Subcutaneous abdominal adipose tissue (tissue), 5 donors: ENCODE measurements at regions not wholly inside any gene's neighbourhood (a gene's known extent, or its start where the extent isn't known, plus 50 kb on each side); places are given as distances from the start of the nearest gene placed in this dataset.

ENCODE experiments used
- H3K27ac ChIP-seq: one replicate; pipeline ENCODE4 v1.7.0; 2013; ENCODE audit warnings: low read depth, mild to moderate bottlenecking, inconsistent platforms, low read length, moderate library complexity
- H3K27me3 ChIP-seq, 5 donors: one replicate each; pipeline ENCODE4 v1.7.0; 2013; ENCODE audit warnings: low read length in 5 of 5, inconsistent platforms in 1 of 5; ENCODE audit not compliant: control insufficient read depth in 5 of 5, insufficient read depth in 4 of 5
- H3K36me3 ChIP-seq, 5 donors: one replicate each; pipeline ENCODE4 v1.7.0; 2013; ENCODE audit warnings: low read length in 5 of 5; ENCODE audit not compliant: control insufficient read depth in 5 of 5, insufficient read depth in 5 of 5
- H3K4me1 ChIP-seq, 5 donors: one replicate each; pipeline ENCODE4 v1.7.0; 2013; ENCODE audit warnings: low read length in 5 of 5, mild to moderate bottlenecking in 3 of 5, moderate library complexity in 1 of 5; ENCODE audit not compliant: control insufficient read depth in 5 of 5, insufficient read depth in 5 of 5
- H3K4me3 ChIP-seq, 5 donors: one replicate each; pipeline ENCODE4 v1.7.0; 2013; ENCODE audit warnings: low read length in 5 of 5, low read depth in 1 of 5
- H3K9ac ChIP-seq, 5 donors: one replicate each; pipeline ENCODE4 v1.7.0; 2013; ENCODE audit warnings: low read length in 5 of 5, mild to moderate bottlenecking in 4 of 5, moderate library complexity in 3 of 5
- H3K9me3 ChIP-seq, 5 donors: one replicate each; pipeline ENCODE4 v1.7.0; 2013; ENCODE audit warnings: low read length in 5 of 5; ENCODE audit not compliant: control insufficient read depth in 5 of 5
- donor health status: healthy.
- donor health status: healthy.
- donor health status: healthy.
- donor health status: healthy.
- donor health status: healthy.

DNA sequence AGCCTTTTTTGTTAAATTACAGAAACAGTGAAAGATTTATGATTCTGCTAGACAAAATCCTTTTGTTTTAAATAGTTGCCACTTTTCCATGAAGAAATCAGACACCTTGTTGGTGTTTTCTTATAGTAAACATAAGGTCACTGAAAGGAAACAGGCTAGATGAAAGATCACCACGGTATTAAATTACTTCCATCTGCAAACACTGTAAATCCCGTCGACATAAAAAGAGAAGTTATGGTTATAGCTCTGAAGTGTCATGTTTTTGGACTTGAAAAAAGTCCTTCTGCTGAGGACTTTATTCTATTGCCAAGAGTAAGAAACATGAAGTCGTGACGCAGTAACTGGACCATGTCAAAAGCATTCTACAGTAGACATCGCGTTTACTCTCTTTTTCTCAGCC is 567.6 kb upstream of the SLIT2 start:
- no peaks in the 10 kb centered on the region for H3K27me3 ChIP-seq
- no peak overlapping the region for H3K9ac ChIP-seq
- peaks cover 0 to 3% (median 0%) of the 10 kb centered on the region in 5 donors for H3K4me1 ChIP-seq
- no peak overlapping the region for H3K27ac ChIP-seq
- H3K9me3 ChIP-seq: no peaks in the 10 kb centered on the region
- no peaks in the 10 kb centered on the region for H3K36me3 ChIP-seq
- no peak overlapping the region for H3K4me3 ChIP-seq

DNA sequence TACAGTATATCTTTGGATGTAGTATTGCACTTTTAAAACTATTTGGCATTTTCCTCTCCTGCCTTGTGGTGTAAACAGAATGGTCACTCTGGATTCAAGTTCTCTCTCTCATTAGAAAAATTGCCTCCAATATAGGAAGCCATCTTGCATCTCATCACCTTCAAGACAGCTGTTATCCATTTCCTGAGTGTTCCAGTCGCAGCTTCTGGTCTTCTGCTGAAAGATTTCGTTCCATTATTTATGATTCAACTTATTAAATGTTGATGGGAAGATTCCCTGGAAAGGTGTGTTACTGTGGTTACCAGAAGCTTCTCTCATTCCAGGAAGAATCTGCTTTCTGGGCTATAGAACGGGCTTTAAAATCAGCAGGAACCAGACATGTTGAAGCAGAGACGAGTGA is 568.3 kb upstream of the SLIT2 start:
- H3K4me3 ChIP-seq: no peak overlapping the region
- no peaks in the 10 kb centered on the region for H3K27me3 ChIP-seq
- H3K4me1 ChIP-seq: no peaks in the 10 kb centered on the region
- H3K9ac ChIP-seq: no peak overlapping the region
- H3K9me3 ChIP-seq: no peaks in the 10 kb centered on the region
- no peaks in the 10 kb centered on the region for H3K36me3 ChIP-seq
- H3K27ac ChIP-seq: no peak overlapping the region

DNA sequence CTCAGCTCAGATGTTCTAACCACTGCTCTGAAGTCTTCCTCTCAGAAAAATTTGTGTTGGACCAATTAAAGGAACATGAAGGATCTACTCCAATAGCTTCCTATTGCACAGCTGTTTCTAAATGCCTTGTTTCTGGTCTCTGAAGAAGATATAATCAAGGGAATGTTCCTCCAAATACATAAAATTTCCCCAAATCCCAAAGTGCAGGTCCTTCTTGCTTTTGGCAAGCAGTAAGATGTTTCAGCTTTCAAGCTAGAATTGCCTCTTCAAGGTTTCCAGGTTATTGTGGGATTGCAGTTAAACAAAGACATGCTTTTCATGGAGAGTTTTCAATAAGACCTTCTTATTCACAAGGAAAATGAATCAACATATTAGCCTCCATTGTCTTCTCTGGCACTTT is 574.5 kb upstream of the SLIT2 start:
- H3K9ac ChIP-seq: no peak overlapping the region
- no peak overlapping the region for H3K27ac ChIP-seq
- no peak overlapping the region for H3K4me3 ChIP-seq
- H3K9me3 ChIP-seq: no peaks in the 10 kb centered on the region
- H3K36me3 ChIP-seq: no peaks in the 10 kb centered on the region
- H3K27me3 ChIP-seq: no peaks in the 10 kb centered on the region
- no peaks in the 10 kb centered on the region for H3K4me1 ChIP-seq

DNA sequence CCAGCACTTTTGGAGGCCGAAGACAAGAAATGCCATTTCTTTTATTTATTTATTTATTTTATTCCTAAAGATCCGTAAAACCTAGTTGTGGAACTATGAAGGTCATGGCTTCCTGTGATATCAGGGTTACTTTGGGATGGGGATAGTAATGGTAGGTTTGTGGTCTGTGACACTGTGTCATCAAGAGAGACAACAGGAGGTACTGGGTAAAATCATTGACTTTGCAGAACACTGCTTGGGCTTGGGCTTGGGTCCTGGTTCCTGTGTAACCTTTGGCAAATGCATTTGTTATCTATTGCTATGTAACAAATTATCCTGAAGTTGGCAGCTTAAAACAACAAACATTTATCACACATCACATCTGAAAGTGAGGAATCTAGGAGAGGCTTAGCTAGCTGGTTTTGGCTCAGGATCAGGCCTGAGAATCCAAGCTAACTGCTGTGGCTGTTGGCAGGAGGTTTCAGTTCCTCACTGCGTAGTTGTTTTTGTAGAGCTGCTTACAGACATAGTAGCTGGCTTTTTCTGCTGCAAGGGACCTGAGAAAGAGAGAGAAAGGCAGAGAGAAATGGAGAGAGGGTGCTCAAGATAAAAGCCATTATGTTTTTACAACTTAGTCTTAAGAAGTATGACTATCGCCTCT is 576.4 kb upstream of the SLIT2 start:
- H3K27ac ChIP-seq: no peak overlapping the region
- no peaks in the 10 kb centered on the region for H3K36me3 ChIP-seq
- H3K9ac ChIP-seq: no peak overlapping the region
- no peak overlapping the region for H3K4me3 ChIP-seq
- H3K9me3 ChIP-seq: peaks cover 0 to 7% (median 2%) of the 10 kb centered on the region in 5 donors
- no peaks in the 10 kb centered on the region for H3K4me1 ChIP-seq
- no peaks in the 10 kb centered on the region for H3K27me3 ChIP-seq

DNA sequence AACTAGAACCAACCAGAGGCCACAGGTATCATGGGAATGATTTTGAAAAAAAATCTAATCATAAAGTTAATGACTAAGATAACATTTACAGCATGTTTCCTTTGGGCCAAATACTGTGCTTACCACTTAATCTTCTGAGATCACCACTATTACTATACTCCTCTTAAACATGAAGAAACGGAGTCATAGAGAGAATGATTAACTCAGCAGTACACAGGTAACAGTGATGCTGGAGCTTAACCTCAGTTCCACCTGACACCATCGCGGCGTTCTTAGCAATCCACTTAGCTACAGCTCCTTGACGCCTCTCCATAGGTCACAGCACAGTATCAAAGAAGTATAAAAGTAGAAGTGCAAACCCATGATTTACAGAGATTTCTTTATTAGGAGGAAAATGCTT is 592.6 kb upstream of the SLIT2 start:
- H3K4me1 ChIP-seq: no peaks in the 10 kb centered on the region
- no peak overlapping the region for H3K9ac ChIP-seq
- H3K9me3 ChIP-seq: no peaks in the 10 kb centered on the region
- no peak overlapping the region for H3K4me3 ChIP-seq
- no peak overlapping the region for H3K27ac ChIP-seq
- no peaks in the 10 kb centered on the region for H3K27me3 ChIP-seq
- no peaks in the 10 kb centered on the region for H3K36me3 ChIP-seq

DNA sequence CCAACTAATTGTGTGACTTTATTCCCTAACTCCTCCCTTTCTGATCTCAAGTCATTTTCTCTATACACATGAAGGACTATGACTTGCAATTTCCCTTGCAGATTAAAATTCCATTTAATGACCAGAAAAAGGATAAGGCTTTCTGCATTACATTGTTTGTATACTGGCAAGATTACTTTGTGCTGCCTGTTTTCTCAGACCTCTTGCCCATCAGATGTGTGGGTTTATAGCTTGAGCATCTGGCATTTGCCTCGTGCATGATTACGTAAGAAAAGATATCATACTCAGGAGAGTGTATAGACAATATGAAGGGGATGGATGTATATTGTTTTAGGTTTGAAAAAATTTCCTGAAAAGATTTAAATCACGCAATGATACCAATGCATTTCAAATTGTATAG is 593.8 kb upstream of the SLIT2 start:
- no peaks in the 10 kb centered on the region for H3K36me3 ChIP-seq
- no peak overlapping the region for H3K9ac ChIP-seq
- no peaks in the 10 kb centered on the region for H3K9me3 ChIP-seq
- no peak overlapping the region for H3K27ac ChIP-seq
- H3K4me3 ChIP-seq: no peak overlapping the region
- no peaks in the 10 kb centered on the region for H3K4me1 ChIP-seq
- no peaks in the 10 kb centered on the region for H3K27me3 ChIP-seq

DNA sequence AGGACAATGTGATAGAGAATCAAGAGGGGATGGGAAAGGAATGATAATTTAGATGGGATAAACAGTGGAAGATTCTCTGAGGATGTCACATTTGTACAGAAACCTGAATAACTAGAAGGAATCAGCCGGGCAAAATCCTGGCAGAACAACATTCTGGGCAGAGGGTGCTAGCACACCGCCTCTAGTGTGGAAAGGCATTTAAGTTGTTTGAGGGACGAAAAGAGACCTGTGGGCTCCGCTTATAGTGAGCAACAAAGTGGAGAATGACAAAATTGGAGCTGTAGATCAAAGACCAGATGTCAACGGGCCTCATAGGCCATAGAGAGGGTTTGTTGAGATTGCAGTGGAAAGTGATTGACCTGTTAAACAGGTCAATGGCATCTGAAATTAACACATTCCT is 596.0 kb upstream of the SLIT2 start:
- Histone ChIP-seq H3K36me3 (no peaks in the 10 kb centered on the region), H3K27ac (no peak overlapping the region), H3K4me1 (no peaks in the 10 kb centered on the region), H3K9me3 (no peaks in the 10 kb centered on the region), H3K9ac (no peak overlapping the region), H3K4me3 (no peak overlapping the region), H3K27me3 (no peaks in the 10 kb centered on the region)

DNA sequence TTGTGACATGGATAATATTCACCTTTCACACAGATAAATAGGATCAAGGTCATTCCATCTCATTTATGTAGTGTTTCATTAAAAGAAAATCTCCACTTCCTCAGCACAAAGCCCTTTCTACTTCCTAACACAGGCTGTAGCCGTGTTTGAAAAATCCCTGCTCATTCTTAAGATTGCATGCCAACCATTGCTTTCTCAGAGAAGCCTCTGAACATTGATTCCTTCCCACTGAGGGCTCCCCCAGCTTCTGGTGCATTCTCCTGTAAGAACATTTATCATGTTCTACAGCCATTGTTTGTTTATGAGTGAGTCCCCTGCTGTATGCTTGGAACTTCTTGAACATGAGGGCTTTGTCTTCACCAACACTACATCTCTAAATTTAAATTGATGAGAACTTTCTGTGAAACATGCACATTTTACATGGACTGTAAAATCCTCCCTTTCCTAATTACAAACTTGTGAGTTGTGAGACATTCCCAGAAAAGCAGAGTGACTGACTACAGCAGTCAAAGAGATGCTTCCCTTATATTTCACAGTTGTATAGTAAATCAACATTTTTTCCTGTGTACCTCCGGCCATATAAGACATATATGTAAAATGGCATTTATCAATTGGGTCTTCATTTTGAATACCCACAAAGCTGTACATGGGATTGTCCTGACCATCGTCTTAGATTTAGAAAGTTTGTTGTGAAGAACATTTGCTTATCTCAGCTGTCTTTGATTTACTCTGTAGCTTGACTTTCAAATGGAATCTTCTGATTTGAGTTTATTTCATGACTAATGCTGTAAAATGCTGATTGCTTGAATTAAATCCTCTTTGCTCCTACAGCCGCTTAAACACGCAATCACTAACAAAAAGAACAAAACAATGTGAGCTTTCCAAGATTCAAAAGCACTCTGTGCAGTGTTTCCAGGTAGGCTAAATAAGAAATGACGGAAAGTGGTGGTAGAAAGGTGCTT is 600.5 kb upstream of the SLIT2 start:
- no peaks in the 10 kb centered on the region for H3K4me1 ChIP-seq
- H3K9me3 ChIP-seq: no peaks in the 10 kb centered on the region
- H3K36me3 ChIP-seq: no peaks in the 10 kb centered on the region
- no peak overlapping the region for H3K9ac ChIP-seq
- H3K27ac ChIP-seq: no peak overlapping the region
- no peak overlapping the region for H3K4me3 ChIP-seq
- H3K27me3 ChIP-seq: no peaks in the 10 kb centered on the region

DNA sequence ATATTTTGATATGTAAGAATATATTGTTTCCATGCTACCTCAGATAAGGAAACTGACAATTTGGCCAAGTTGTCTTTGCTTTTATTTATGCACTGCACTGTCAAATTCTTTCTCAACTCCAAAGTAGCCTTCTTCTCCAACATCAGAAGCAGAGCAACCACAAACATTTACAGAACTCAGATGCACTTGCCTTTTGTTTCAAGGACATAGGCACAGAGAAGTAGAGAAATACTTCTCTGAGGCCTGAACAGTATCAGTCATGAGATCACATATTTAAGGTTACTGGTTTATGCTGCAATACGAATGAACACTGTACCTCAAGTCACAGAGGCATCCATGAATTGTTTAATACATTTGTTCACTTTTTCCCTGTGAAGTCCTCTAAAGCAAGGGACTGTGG is 606.1 kb upstream of the SLIT2 start:
- Histone ChIP-seq H3K4me3 (no peak overlapping the region), H3K4me1 (no peaks in the 10 kb centered on the region), H3K27ac (no peak overlapping the region), H3K9me3 (no peaks in the 10 kb centered on the region), H3K9ac (no peak overlapping the region), H3K27me3 (no peaks in the 10 kb centered on the region), H3K36me3 (no peaks in the 10 kb centered on the region)

DNA sequence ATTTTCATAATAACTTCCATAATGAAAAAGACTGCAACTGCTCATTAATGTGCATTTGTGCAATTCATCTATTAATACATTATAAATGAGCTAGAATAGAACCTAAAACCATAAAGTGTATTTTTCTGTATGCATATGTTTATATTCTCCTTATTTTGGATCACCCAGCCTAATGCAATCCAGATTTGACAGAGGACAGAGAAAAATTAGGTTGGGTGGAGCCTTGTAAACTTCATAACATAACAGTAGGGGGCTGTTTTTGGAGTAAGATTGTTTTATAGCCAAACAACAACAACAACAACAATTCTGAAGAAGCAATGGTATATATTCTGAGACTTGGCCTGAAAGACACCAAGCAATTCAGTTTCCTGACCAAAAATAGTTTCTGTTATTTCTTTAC is 615.3 kb upstream of the SLIT2 start:
- Histone ChIP-seq H3K27ac (no peak overlapping the region), H3K36me3 (no peaks in the 10 kb centered on the region), H3K4me1 (no peaks in the 10 kb centered on the region), H3K4me3 (no peak overlapping the region), H3K9ac (no peak overlapping the region), H3K27me3 (no peaks in the 10 kb centered on the region), H3K9me3 (peaks cover 0 to 13% (median 3%) of the 10 kb centered on the region in 5 donors)
